ENCODE measurements at regions not wholly inside any gene's neighbourhood (a gene's known extent, or its start where the extent isn't known, plus 50 kb on each side); places are given as distances from the start of the nearest gene placed in this dataset.
"Not testable (repeated sequence)": the region's sequence is repeated elsewhere in the genome, so short reads cannot be mapped to it uniquely, and the experiment has no call there.

DNA sequence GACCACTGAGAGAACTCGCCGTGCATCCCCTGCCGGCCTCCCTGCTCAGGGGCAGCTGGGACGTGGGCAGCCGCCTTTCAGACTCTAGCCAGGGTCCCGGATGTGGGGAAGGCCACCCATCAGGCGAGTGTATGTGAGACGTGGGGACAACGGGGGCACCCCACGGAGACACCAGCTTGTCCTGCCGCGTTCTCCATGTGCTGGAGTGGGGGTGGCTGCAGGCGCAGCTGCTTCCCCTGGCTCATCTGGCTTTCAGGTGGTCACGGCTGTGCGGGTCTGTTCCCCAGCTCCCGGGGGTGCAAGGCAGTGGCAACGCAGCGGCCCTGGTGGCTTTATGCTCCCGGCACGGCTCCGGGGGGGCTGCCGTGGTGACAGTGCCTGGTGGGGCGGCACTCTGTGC, 4427.5 kb upstream of the TPTE start:
- not testable (repeated sequence) for H3K9me3 ChIP-seq, H3K27me3 ChIP-seq, H3K36me3 ChIP-seq, H3K4me3 ChIP-seq, H3K4me1 ChIP-seq, H3K27ac ChIP-seq, ATAC-seq
- no CpG with 5 or more reads among the region's 23 CpGs for WGBS, 2 donors (ENCODE audit: low coverage in 1 of 2)

DNA sequence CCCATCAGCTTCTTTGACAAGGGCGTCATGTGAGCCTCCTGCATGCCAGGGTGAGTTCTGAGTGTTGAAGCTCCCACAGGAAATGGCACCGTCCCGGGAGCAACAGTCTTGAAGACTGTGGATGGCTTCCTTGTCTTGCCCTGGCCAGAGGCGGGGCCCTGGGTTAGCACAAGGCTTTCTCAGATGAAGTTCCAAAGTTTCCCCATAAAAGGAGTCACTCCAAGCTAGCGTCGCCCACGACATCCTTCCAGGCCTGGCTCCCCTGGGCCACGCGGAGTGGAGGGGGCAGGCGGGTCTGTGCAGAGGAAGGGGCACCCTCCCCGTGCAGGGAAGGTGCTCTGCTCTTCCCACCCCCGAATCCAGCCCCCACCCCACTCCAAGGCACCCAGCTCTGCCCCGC, 4426.1 kb upstream of the TPTE start:
- not testable (repeated sequence) for H3K27me3 ChIP-seq, H3K9me3 ChIP-seq, H3K27ac ChIP-seq, H3K4me3 ChIP-seq, H3K36me3 ChIP-seq, H3K4me1 ChIP-seq
- peak; percentile 20 for ATAC-seq
- WGBS, 2 donors (ENCODE audit: low coverage in 1 of 2) = no CpG with 5 or more reads among the region's 13 CpGs

DNA sequence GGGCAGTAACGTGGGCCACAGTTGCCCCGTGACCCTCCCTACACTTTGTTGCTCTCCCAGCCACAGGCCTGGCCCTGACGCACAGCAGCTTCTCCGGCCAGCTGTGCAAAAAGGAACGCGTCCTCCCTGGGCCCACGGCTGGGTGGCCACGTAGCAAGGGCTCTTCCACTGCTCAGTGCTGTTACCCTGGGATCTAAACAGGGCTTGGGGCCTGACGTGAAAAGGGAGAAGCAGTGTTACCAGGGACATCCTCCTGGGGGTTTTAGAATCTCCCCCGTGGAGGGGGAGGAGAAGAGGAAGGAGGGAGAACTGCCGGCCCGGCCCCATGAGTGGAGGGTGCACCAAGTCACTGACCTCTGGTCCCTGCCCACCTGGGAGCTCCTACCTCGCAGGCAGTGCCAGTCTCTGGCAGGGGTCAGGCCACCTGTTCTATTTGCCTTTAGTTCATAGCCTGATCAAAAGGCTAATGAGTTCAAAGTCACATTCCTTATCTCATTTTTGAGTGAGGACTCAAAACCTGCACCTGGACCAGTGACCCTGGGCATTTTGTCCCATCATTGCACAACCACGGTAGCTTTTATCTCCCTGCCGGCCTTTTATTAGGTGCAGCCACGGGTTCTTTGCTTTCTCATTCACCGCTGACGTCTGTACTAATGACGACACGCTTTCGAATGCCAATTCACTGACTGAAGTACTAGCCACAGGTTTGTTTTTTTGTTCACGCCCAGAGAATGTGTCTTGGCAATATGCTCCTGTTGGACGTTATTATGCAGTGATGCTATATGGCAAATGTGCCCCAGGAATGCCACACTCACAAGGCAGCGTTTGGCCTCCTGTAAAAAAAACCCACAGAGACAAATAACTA, 4424.6 kb upstream of the TPTE start:
- H3K27me3 ChIP-seq, ATAC-seq, H3K9me3 ChIP-seq, H3K27ac ChIP-seq, H3K4me3 ChIP-seq, H3K36me3 ChIP-seq, H3K4me1 ChIP-seq: not testable (repeated sequence)
- WGBS, 2 donors (ENCODE audit: low coverage in 1 of 2) = no CpG with 5 or more reads among the region's 24 CpGs

DNA sequence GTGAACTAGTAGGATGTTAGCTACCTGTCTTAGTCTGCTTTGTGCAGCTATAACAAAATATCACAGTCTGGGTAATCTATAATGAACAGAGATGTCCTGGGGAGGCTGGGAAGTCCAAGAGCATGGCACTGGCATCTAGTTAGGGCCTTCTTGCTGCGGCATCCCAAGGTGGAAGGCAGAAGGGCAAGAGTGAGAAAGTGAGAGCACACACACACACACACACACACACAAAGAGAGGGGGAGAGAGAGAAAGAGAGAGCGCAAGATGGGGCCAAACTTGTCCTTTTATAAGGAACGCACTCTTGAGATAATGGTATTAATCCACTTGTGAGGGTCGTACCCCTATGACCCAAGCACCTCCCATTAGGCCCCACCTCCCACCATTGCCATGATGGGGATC, 4423.6 kb upstream of the TPTE start:
- WGBS, 2 donors (ENCODE audit: low coverage in 1 of 2) = 80 to 100% methylated on average over 1 of the region's 4 CpGs
- not testable (repeated sequence) for H3K9me3 ChIP-seq, ATAC-seq, H3K4me1 ChIP-seq, H3K27ac ChIP-seq, H3K36me3 ChIP-seq, H3K27me3 ChIP-seq, H3K4me3 ChIP-seq

DNA sequence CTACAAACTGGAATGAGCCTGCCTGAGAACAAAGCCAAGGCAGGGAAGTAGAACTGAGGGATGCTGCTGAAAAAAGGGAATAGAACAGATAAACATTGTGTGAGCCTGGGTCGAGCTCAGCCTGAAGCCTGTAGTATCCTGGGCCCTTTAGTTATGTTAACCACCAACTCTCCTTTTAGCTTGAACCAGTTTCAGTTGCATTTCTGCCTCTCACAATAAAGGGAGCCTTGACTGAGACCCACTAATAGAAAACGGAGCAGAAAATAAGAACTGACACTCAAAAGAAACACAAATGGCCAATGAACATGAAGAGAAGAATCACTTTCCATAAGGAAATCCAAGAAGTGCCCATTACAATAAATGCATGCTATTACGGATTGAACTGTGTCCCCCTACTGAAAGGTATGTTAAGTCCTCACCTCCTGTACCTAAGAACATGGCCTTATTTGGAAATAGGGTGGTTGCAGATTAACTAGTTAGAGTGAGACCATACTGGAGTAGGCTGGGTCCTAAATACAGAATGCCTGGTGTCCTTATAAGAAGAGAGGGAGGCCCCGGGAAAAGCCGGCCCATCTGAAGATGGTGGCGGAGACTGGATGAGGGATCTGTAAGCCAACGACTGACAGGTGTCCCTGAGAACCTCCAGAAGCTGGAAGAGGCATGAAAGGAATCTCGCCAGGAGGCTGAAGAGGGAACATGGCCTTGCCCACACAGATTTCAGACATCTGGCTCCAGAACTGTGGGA, 4423.0 kb upstream of the TPTE start:
- not testable (repeated sequence) for H3K36me3 ChIP-seq, H3K27me3 ChIP-seq, H3K27ac ChIP-seq, H3K4me3 ChIP-seq, ATAC-seq, H3K9me3 ChIP-seq, H3K4me1 ChIP-seq
- WGBS, 2 donors (ENCODE audit: low coverage in 1 of 2) = 71 to 80% methylated on average over 1 to 3 of the region's 8 CpGs

DNA sequence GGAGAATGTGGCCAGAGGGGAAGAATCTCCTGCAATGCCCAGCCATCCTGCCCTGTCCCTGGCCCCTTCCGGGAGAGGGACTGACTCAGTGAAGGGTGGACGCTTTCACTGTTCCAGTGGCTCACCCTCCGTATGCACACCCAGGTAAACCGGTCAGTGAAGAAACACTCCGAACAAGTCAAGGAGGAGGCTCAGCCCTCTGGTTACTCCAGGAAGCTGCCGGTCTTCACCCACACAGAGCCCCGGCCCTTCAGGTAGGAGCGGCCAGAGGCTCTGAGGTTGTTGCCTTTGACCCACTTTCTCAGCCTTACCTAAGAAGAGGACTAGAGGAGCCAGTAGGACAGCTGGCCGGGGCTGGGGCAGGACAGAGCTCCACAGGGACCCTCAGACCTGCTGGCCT, 4419.8 kb upstream of the TPTE start:
- not testable (repeated sequence) for ATAC-seq, H3K4me3 ChIP-seq, H3K9me3 ChIP-seq, H3K4me1 ChIP-seq, H3K36me3 ChIP-seq, H3K27me3 ChIP-seq, H3K27ac ChIP-seq
- WGBS, 2 donors (ENCODE audit: low coverage in 1 of 2) = no CpG with 5 or more reads among the region's 9 CpGs

DNA sequence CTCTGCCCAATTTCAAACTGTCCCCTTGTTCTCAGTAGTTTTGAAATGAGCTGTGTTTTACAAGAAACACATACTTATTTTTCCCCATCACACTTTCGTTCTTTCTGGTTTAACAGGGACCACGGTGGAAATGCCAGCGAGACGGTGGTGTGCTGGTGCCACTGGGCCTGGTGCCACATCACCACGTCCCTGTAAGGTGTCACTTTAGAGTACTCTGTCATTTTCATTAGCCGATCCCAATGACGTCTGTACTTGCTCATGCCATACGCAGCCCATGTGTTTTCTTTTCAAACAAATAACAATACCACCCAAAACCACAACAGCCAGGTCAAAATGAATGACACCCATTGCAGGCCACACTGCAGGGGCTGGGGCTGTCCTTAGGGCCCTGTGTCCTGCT, 4416.8 kb upstream of the TPTE start:
- not testable (repeated sequence) for H3K9me3 ChIP-seq, ATAC-seq, H3K4me3 ChIP-seq, H3K27me3 ChIP-seq, H3K36me3 ChIP-seq, H3K27ac ChIP-seq, H3K4me1 ChIP-seq
- no CpG with 5 or more reads among the region's 8 CpGs for WGBS, 2 donors (ENCODE audit: low coverage in 1 of 2)

DNA sequence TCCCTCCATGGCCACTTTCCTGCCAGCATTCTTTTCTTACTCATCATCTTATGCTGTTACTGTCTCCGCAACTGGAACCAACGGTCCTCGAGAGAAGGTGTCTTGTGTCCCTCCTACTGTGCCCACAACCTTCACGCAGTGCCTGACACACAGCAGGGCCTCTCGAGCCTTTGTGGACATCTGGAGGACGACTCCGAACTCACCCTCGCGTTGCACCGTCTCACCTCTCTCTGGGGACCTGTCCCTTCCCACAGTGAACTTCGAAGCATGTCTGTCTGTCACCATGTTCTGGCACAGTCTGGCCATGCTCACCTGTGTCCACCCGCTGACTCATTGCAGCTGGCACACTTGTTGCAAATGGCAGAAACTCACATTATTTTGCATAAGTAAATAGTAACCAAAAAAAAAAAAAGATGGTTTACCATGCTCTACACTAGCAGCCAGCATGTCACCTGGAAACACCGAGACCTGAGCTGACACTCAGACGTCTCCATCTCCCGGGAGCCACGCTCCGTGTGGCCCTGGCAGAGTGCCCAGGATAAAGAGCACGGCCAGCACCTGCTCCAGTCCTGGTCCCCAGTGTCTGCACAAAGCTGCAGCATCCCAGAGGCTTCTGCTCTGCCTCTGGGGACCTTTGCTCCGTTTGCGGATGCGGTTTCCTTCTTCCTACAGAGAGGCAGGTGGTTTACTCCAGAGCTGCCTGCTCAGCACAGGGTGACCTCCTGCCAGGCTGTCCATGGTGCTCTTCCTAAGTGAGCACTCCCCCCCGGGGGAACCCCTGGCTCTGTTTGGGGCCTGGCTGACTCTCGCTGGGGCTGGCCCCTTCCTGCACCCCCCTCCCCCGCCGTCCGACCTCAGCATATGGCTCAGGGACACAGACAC, 4414.5 kb upstream of the TPTE start:
- not testable (repeated sequence) for ATAC-seq, H3K27ac ChIP-seq, H3K4me1 ChIP-seq, H3K36me3 ChIP-seq, H3K9me3 ChIP-seq, H3K4me3 ChIP-seq, H3K27me3 ChIP-seq
- WGBS, 2 donors (ENCODE audit: low coverage in 1 of 2) = 75% methylated on average over 4 of the region's 26 CpGs; no CpG with 5 or more reads in 1 of the 2 donors

DNA sequence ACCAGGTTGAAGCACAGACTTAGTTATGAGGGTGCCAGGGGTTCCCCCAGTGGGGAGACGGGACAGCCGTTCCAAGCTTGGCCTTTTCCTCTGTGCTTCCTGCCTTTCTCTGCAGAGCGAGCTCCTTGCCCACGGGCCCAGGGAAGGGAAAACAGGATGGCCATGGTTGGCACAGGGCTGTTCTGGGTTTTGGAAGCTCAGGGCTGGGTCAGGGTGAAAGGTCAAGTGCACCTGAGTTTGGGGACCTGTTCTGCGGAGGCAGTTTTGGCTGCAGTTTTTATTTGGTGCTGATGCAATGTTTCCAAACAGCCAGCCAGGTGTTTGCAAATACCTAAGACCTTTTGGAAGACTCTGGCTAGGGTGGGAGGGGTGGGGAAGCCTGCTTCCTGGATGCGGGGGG, 4412.5 kb upstream of the TPTE start:
- H3K27me3 ChIP-seq, H3K27ac ChIP-seq, H3K36me3 ChIP-seq, H3K4me3 ChIP-seq, H3K9me3 ChIP-seq, H3K4me1 ChIP-seq, ATAC-seq: not testable (repeated sequence)
- WGBS, 2 donors (ENCODE audit: low coverage in 1 of 2) = no CpG with 5 or more reads among the region's 6 CpGs

DNA sequence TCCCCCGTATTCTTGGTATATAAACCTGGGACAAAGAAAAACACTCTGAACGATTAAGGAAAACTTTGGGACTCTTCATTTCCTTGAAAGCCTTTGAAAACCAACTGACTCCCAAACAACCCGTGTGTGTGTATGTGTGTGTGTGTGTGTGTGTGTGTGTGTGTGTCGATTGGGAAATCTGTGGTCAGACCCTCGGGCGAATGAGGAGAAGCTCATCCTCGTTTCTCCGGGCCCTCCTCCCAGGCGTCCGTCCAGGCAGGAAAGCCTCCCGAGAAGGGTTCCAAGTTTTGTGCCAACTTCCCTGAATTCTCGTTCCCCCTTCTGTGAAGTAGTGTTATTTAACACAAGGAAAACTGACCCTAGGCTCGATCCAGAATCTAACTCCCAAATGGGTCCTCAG, 4411.6 kb upstream of the TPTE start:
- ATAC-seq = peak; percentile 57

DNA sequence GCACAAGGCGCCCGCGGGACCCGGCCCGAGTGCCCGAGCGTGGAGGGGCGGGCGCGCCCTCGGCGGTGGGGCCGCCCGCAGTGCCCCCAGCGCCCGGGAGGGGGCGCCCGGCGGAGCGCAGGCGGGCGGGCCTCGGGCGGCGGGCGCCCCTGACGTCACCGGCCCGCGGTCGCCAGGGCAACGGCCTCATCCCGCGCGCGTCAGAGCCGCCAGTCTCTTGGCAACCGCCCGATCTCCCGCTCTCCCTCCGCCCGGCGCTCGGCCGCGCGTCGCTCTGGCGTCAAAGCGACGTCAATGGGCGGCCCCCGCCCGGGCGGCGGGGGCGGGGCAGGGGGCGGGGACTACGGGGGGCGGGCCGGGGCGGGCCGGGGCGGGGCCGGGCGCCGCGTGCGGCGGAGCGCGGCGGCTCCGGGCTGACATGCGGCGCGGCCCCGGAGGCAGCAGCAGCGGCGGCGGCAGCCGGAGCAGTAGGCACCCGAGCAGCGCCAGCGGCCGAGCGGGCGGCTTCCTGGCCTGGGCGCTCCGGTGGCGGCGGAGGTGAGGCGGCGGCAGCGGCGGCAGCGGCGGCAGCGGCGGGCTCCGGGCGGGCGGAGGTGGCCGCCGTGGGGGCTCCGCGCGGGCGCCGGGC, 4410.6 kb upstream of the TPTE start:
- peak overlapping the region in 1 of 2 donors; percentile 48 for H3K4me3 ChIP-seq
- H3K9me3 ChIP-seq = not testable (repeated sequence)
- WGBS, 2 donors (ENCODE audit: low coverage in 1 of 2) = no CpG with 5 or more reads among the region's 110 CpGs

More for the DNA sequence above, 4411.6 kb upstream of the TPTE start:
- H3K9me3 ChIP-seq, H3K27me3 ChIP-seq, H3K4me1 ChIP-seq, H3K36me3 ChIP-seq, H3K4me3 ChIP-seq: not testable (repeated sequence)
- H3K27ac ChIP-seq = peak overlapping the region in 3 of 4 donors; percentile 37 to 57 (median 53)
- WGBS, 2 donors (ENCODE audit: low coverage in 1 of 2) = no CpG with 5 or more reads among the region's 13 CpGs

DNA sequence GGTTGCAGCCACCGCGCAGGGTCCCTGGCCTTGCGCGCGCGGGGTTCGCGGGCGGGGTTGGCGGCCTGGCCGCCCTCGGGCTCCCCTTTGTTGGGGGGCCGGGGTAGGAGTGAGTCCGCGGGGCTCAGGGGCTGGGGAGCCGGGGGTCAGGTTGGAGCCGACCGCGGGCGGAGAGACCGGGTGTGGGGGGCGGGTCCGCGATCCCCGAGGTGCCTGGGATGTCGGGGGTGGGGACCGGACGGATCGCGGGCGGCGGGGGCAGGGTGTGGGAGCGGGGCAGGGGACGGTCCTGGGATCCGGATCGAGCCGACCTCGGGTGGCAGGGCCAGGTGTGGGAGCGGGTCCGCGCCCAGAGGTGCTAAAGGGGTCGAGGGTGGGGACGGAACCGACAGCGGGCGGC, 4410.0 kb upstream of the TPTE start:
- ATAC-seq = peak; percentile 11
- Histone ChIP-seq H3K27ac (peak overlapping the region in 1 of 4 donors; percentile 75), H3K4me3 (peak overlapping the region; percentile 38 to 48)
- H3K4me1 ChIP-seq, H3K9me3 ChIP-seq, H3K27me3 ChIP-seq, H3K36me3 ChIP-seq: not testable (repeated sequence)
- no CpG with 5 or more reads among the region's 46 CpGs for WGBS, 2 donors (ENCODE audit: low coverage in 1 of 2)

More for the DNA sequence above, 4410.6 kb upstream of the TPTE start:
- H3K27me3 ChIP-seq, H3K36me3 ChIP-seq, H3K4me1 ChIP-seq: not testable (repeated sequence)
- H3K27ac ChIP-seq = peak overlapping the region in 1 of 4 donors; percentile 75
- ATAC-seq = peak; percentile 94

DNA sequence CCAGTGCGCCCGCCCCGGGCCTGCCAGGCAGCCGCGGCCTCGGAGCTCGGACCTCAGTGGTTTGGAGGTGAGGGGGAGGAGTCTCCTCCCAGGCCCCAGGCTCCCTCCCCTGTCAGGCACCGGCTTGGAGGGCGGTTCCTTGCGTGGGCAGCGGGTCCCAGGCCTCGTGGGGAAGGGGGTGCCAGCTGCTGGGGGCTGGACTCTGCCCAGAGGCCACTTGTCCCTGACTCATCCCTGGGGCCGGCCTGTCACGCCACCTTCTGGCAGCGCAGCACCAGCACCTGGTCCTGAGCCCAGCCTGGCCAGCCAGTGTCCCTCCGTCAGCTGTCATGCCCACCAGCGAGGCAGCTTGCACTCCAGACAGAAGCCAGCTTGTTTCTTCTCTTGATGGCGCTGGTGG, 4403.0 kb upstream of the TPTE start:
- H3K4me1 ChIP-seq, H3K4me3 ChIP-seq, H3K27me3 ChIP-seq, H3K36me3 ChIP-seq, H3K9me3 ChIP-seq, H3K27ac ChIP-seq, ATAC-seq: not testable (repeated sequence)
- no CpG with 5 or more reads among the region's 18 CpGs for WGBS, 2 donors (ENCODE audit: low coverage in 1 of 2)
